ENCODE measurements at regions not wholly inside any gene's neighbourhood (a gene's known extent, or its start where the extent isn't known, plus 50 kb on each side); places are given as distances from the start of the nearest gene placed in this dataset.

GRCh38 chr10:28897617-28898464, 220.5 kb downstream of the BAMBI start:
- no peaks in the 10 kb centered on the region for H3K9me3 ChIP-seq (ENCODE audit: low read length)
- no peaks in the 10 kb centered on the region for H3F3A ChIP-seq (ENCODE audit: insufficient read depth, low read length)
- no peak overlapping the region for H3K4me2 ChIP-seq (ENCODE audit: low read length)
- TF ChIP-seq, protein P1, sequence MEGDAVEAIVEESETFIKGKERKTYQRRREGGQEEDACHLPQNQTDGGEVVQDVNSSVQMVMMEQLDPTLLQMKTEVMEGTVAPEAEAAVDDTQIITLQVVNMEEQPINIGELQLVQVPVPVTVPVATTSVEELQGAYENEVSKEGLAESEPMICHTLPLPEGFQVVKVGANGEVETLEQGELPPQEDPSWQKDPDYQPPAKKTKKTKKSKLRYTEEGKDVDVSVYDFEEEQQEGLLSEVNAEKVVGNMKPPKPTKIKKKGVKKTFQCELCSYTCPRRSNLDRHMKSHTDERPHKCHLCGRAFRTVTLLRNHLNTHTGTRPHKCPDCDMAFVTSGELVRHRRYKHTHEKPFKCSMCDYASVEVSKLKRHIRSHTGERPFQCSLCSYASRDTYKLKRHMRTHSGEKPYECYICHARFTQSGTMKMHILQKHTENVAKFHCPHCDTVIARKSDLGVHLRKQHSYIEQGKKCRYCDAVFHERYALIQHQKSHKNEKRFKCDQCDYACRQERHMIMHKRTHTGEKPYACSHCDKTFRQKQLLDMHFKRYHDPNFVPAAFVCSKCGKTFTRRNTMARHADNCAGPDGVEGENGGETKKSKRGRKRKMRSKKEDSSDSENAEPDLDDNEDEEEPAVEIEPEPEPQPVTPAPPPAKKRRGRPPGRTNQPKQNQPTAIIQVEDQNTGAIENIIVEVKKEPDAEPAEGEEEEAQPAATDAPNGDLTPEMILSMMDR (IDR thresholded peaks at IDR 0.05; ENCODE audit: low read length) = no peak
- no peak for TF ChIP-seq EZH2 (IDR thresholded peaks at IDR 0.05; ENCODE audit: borderline replicate concordance, low read length)
- no peak overlapping the region for H2AFZ ChIP-seq (ENCODE audit: low read length)
- H3K4me1 ChIP-seq (ENCODE audit: insufficient read depth, low read length, severe bottlenecking) = no peaks in the 10 kb centered on the region
- H3K4me3 ChIP-seq (ENCODE audit: low read depth, low read length, poor library complexity, severe bottlenecking) = no peak overlapping the region
- H3K27ac ChIP-seq (ENCODE audit: low read depth, low read length, poor library complexity, severe bottlenecking) = no peak overlapping the region
- no peaks in the 10 kb centered on the region for H4K20me1 ChIP-seq (ENCODE audit: insufficient read depth, low read length)
- H3K79me2 ChIP-seq (ENCODE audit: insufficient read depth, low read length) = no peaks in the 10 kb centered on the region
- H3K36me3 ChIP-seq (ENCODE audit: insufficient read depth, low read length) = no peaks in the 10 kb centered on the region
- no peaks in the 10 kb centered on the region for H3K27me3 ChIP-seq (ENCODE audit: insufficient read depth, low read length)
- no peak overlapping the region for H3K9ac ChIP-seq (ENCODE audit: low read length)
- no peaks in the 10 kb centered on the region for H3K9me2 ChIP-seq (ENCODE audit: low read depth, low read length)

DNA sequence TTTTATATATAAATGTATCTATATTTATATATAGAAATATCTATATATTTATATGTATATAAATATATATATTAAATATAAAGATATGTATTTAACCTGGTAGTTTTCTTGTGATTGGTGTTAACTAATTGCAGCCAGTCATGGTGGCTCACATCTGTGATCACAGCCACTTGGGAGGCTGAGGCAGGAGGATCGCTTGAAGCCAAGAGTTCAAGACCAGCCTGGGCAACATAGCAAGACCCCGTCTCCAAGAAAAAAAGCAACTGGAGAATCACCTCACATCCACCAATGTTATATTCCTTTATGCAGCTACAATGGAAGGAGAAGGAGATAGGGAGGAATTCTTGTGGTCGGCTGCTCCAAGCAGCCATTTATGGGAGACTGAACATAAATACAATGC, 224.9 kb downstream of the BAMBI start:
- H3K4me3 ChIP-seq (ENCODE audit: low read depth, low read length, poor library complexity, severe bottlenecking) = no peak overlapping the region
- no peak for TF ChIP-seq EZH2 (IDR thresholded peaks at IDR 0.05; ENCODE audit: borderline replicate concordance, low read length)
- TF ChIP-seq, protein P1 (IDR thresholded peaks at IDR 0.05; ENCODE audit: low read length) = no peak
- H3K36me3 ChIP-seq (ENCODE audit: insufficient read depth, low read length) = no peaks in the 10 kb centered on the region
- H3K27me3 ChIP-seq (ENCODE audit: insufficient read depth, low read length) = no peaks in the 10 kb centered on the region
- no peaks in the 10 kb centered on the region for H4K20me1 ChIP-seq (ENCODE audit: insufficient read depth, low read length)
- H2AFZ ChIP-seq (ENCODE audit: low read length) = no peak overlapping the region
- no peaks in the 10 kb centered on the region for H3K79me2 ChIP-seq (ENCODE audit: insufficient read depth, low read length)
- no peaks in the 10 kb centered on the region for H3F3A ChIP-seq (ENCODE audit: insufficient read depth, low read length)
- no peaks in the 10 kb centered on the region for H3K9me2 ChIP-seq (ENCODE audit: low read depth, low read length)
- no peak overlapping the region for H3K9ac ChIP-seq (ENCODE audit: low read length)
- no peaks in the 10 kb centered on the region for H3K9me3 ChIP-seq (ENCODE audit: low read length)
- H3K4me1 ChIP-seq (ENCODE audit: insufficient read depth, low read length, severe bottlenecking) = no peaks in the 10 kb centered on the region
- H3K27ac ChIP-seq (ENCODE audit: low read depth, low read length, poor library complexity, severe bottlenecking) = no peak overlapping the region
- H3K4me2 ChIP-seq (ENCODE audit: low read length) = no peak overlapping the region

DNA sequence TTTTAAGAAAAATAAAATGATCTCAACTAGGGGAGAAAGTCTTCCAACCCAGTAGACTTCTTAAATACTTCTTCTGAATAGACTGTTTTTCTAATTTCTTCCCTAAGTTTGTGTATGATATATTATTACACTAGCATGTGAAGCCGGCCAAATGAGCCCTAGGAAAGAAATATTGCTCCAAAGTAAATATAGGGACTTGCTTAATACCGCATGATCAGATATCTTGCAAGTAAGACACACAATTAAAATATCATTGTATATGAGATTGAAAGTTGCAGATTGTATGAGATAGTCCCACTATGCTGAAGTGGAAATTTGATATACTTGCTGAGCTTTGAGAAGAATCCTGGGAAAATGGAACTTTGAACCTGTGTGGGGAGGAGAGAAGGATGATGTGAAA, 225.7 kb downstream of the BAMBI start:
- Histone ChIP-seq H3K4me1 (ENCODE audit: insufficient read depth, low read length, severe bottlenecking) (no peaks in the 10 kb centered on the region), H3K27ac (ENCODE audit: low read depth, low read length, poor library complexity, severe bottlenecking) (no peak overlapping the region), H3K79me2 (ENCODE audit: insufficient read depth, low read length) (no peaks in the 10 kb centered on the region), H3K4me2 (ENCODE audit: low read length) (no peak overlapping the region), H3F3A (ENCODE audit: insufficient read depth, low read length) (no peaks in the 10 kb centered on the region), H3K9me3 (ENCODE audit: low read length) (no peaks in the 10 kb centered on the region), H4K20me1 (ENCODE audit: insufficient read depth, low read length) (no peaks in the 10 kb centered on the region), H3K27me3 (ENCODE audit: insufficient read depth, low read length) (no peaks in the 10 kb centered on the region), H3K9ac (ENCODE audit: low read length) (no peak overlapping the region), H3K9me2 (ENCODE audit: low read depth, low read length) (no peaks in the 10 kb centered on the region), H3K36me3 (ENCODE audit: insufficient read depth, low read length) (no peaks in the 10 kb centered on the region), H3K4me3 (ENCODE audit: low read depth, low read length, poor library complexity, severe bottlenecking) (no peak overlapping the region), H2AFZ (ENCODE audit: low read length) (no peak overlapping the region)
- no peak for TF ChIP-seq EZH2 (IDR thresholded peaks at IDR 0.05; ENCODE audit: borderline replicate concordance, low read length)
- TF ChIP-seq, protein P1 (IDR thresholded peaks at IDR 0.05; ENCODE audit: low read length) = no peak

Measured in OCI-LY1 (cell line).